ENCODE measurements at regions not wholly inside any gene's neighbourhood (a gene's known extent, or its start where the extent isn't known, plus 50 kb on each side); places are given as distances from the start of the nearest gene placed in this dataset.

GRCh38 chr10:78392197-78392596, 358.5 kb downstream of the RPS24 start:
- TF ChIP-seq, protein P1, sequence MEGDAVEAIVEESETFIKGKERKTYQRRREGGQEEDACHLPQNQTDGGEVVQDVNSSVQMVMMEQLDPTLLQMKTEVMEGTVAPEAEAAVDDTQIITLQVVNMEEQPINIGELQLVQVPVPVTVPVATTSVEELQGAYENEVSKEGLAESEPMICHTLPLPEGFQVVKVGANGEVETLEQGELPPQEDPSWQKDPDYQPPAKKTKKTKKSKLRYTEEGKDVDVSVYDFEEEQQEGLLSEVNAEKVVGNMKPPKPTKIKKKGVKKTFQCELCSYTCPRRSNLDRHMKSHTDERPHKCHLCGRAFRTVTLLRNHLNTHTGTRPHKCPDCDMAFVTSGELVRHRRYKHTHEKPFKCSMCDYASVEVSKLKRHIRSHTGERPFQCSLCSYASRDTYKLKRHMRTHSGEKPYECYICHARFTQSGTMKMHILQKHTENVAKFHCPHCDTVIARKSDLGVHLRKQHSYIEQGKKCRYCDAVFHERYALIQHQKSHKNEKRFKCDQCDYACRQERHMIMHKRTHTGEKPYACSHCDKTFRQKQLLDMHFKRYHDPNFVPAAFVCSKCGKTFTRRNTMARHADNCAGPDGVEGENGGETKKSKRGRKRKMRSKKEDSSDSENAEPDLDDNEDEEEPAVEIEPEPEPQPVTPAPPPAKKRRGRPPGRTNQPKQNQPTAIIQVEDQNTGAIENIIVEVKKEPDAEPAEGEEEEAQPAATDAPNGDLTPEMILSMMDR (IDR thresholded peaks at IDR 0.05) = no peak
- TF ChIP-seq EP300 (IDR thresholded peaks at IDR 0.05) = no peak

Measured in tibial nerve (tissue), 4 donors.